CD4-positive, alpha-beta T cell treated with Interleukin-17A for 4 hours (primary cell): ENCODE measurements at regions not wholly inside any gene's neighbourhood (a gene's known extent, or its start where the extent isn't known, plus 50 kb on each side); places are given as distances from the start of the nearest gene placed in this dataset.
"Not testable (repeated sequence)": the region's sequence is repeated elsewhere in the genome, so short reads cannot be mapped to it uniquely, and the experiment has no call there.

Experiments used
- DNase-seq: peaks from one replicate; pipeline ENCODE4 v3.0.0-alpha.2; 2020; ENCODE audit warnings: mixed read lengths

GRCh38 chr10:28186887-28187578 lies 115.8 kb downstream of the MPP7 start:
- DNase-seq: no peak

- DNase-seq: no peak
Observed at GRCh38 chr10:28186461-28186860, 116.4 kb downstream of the MPP7 start.

GRCh38 chr10:28184810-28185209 lies 118.1 kb downstream of the MPP7 start:
- no peak for DNase-seq

- no peak for DNase-seq
Observed at GRCh38 chr10:28181478-28182096, 121.3 kb downstream of the MPP7 start.

GRCh38 chr10:28180654-28181053 lies 122.2 kb downstream of the MPP7 start:
- DNase-seq: peak; percentile 20

- DNase-seq: no peak
Observed at GRCh38 chr10:28179743-28180099, 123.1 kb downstream of the MPP7 start.

GRCh38 chr10:28179006-28179742 lies 123.7 kb downstream of the MPP7 start:
- peak; percentile 43 for DNase-seq

- peak; percentile 19 for DNase-seq
Observed at GRCh38 chr10:28177944-28178637, 124.8 kb downstream of the MPP7 start.

- not testable (repeated sequence) for DNase-seq
Observed at GRCh38 chr10:28176498-28176897, 126.4 kb downstream of the MPP7 start.

GRCh38 chr10:28172223-28172610 lies 130.6 kb downstream of the MPP7 start:
- DNase-seq: no peak

GRCh38 chr10:28171468-28172222 lies 131.2 kb downstream of the MPP7 start:
- DNase-seq: no peak

GRCh38 chr10:28169525-28169924 lies 133.3 kb downstream of the MPP7 start:
- DNase-seq: no peak

GRCh38 chr10:28160866-28161405 lies 141.9 kb downstream of the MPP7 start:
- DNase-seq: no peak

GRCh38 chr10:28157379-28157778 lies 145.5 kb downstream of the MPP7 start:
- DNase-seq: no peak

- no peak for DNase-seq
Observed at GRCh38 chr10:28155726-28156125, 147.1 kb downstream of the MPP7 start.

GRCh38 chr10:28151636-28152035 lies 151.2 kb downstream of the MPP7 start:
- DNase-seq: no peak

- no peak for DNase-seq
Observed at GRCh38 chr10:28149746-28150145, 150.9 kb upstream of the ODAD2 start.

- DNase-seq: no peak
Observed at GRCh38 chr10:28147706-28148105, 148.8 kb upstream of the ODAD2 start.

- DNase-seq: no peak
Observed at GRCh38 chr10:28139138-28139537, 140.3 kb upstream of the ODAD2 start.

- no peak for DNase-seq
Observed at GRCh38 chr10:28137907-28138880, 139.3 kb upstream of the ODAD2 start.

- DNase-seq: no peak
Observed at GRCh38 chr10:28135258-28135657, 136.4 kb upstream of the ODAD2 start.
